HCT116 (cell line): ENCODE measurements at regions not wholly inside any gene's neighbourhood (a gene's known extent, or its start where the extent isn't known, plus 50 kb on each side); places are given as distances from the start of the nearest gene placed in this dataset.

Experiments
- ATAC-seq: fragments of 200-7000 bp; cut with Tn5 transposase; 2 replicates; pipeline ENCODE4 v1.9.1; 2020; ENCODE audit warnings: mild to moderate bottlenecking, moderate library complexity
- BruUV-seq: library from RNA; stranded (reverse); fragments of 400-500 nt; replicated peaks from 2 replicates; lab custom pipeline; 2021; lab: Mats Ljungman, UMichigan
- CTCF ChIA-PET: fragments of 300-600 bp; sonication (Branson Sonifier 250); formaldehyde crosslinking; loops from one replicate; lab custom pipeline; 2021; ENCODE audit warnings: antibody characterized with exemption; lab: Charles Lee
- POLR2A ChIA-PET: fragments of 300-600, 350-600 bp; sonication (Branson Sonifier 250); formaldehyde crosslinking; loops from one replicate; lab custom pipeline; 2021; ENCODE audit warnings: antibody characterized with exemption; lab: Charles Lee
- RAD21 ChIA-PET, 2 experiments: fragments of 300-600 bp; sonication (Branson Sonifier 250); formaldehyde crosslinking; loops; one replicate each; lab custom pipeline; 2023; ENCODE audit warnings: low total read pairs in 2 of 2; ENCODE audit not compliant: uncharacterized antibody in 2 of 2, unreplicated experiment in 2 of 2, low non-redundant PET in 1 of 2; lab: Charles Lee
- DNase-seq: peaks from one replicate; pipeline ENCODE4 v3.0.0-alpha.2; 2010; ENCODE audit warnings: low read depth, low spot score
- H2AFZ ChIP-seq: fragments of 200-600 bp; shearing (Covaris generic), sonication (generic); 2 replicates; pipeline ENCODE4 v1.6.1; 2017; ENCODE audit warnings: low read depth, mixed run types, mixed read lengths, antibody characterized with exemption, low read length; ENCODE audit not compliant: poor library complexity, severe bottlenecking
- H3K27ac ChIP-seq: 2 replicates; pipeline ENCODE4 v1.5.1; 2012; ENCODE audit warnings: low read depth, low read length
- H3K27me3 ChIP-seq: fragments of 200-600 bp; sonication (generic); 2 replicates; pipeline ENCODE4 v1.6.1; 2016; ENCODE audit warnings: mixed run types, low read length, mixed read lengths; ENCODE audit not compliant: insufficient read depth
- H3K36me3 ChIP-seq, 2 experiments: fragments of 200-500 bp in 1 of 2; fragments of 200-600 bp in 1 of 2; sonication (Bioruptor generic) in 1 of 2; sonication (generic) in 1 of 2; 2 replicates each; pipeline versions ENCODE4 v1.5.1 to v1.6.1; 2014 to 2016; ENCODE audit warnings: low read length in 2 of 2, inconsistent platforms in 1 of 2, mixed read lengths in 1 of 2, mixed run types in 1 of 2; ENCODE audit not compliant: insufficient read depth in 2 of 2, control insufficient read depth in 1 of 2
- H3K4me1 ChIP-seq, 2 experiments: fragments of 200-600 bp in 1 of 2; sonication (generic) in 1 of 2; 2 replicates each; pipeline versions ENCODE4 v1.5.1 to v1.6.1; 2012 to 2017; ENCODE audit warnings: low read length in 2 of 2, inconsistent platforms in 1 of 2, mild to moderate bottlenecking in 1 of 2, mixed read lengths in 1 of 2, mixed run types in 1 of 2, moderate library complexity in 1 of 2; ENCODE audit not compliant: insufficient read depth in 2 of 2, control insufficient read depth in 1 of 2
- H3K4me2 ChIP-seq: fragments of 200-600 bp; sonication (generic); 2 replicates; pipeline ENCODE4 v1.6.1; 2017; ENCODE audit warnings: mixed run types, low read length, mixed read lengths
- H3K4me3 ChIP-seq, 2 experiments: fragments of 200-600 bp in 1 of 2; sonication (generic) in 1 of 2; replicated peaks in 1 of 2; 2 replicates each; pipeline ENCODE4 v1.5.1; 2011 to 2016; ENCODE audit warnings: low read length in 2 of 2, control low read depth in 1 of 2, low read depth in 1 of 2, mild to moderate bottlenecking in 1 of 2, mixed read lengths in 1 of 2, mixed run types in 1 of 2
- H3K79me2 ChIP-seq: fragments of 200-600 bp; sonication (generic); 2 replicates; pipeline ENCODE4 v1.6.1; 2017; ENCODE audit warnings: mild to moderate bottlenecking, mixed run types, low read length, moderate library complexity, mixed read lengths; ENCODE audit not compliant: insufficient read depth
- H3K9ac ChIP-seq: fragments of 200-600 bp; sonication (generic); 2 replicates; pipeline ENCODE4 v1.6.1; 2016; ENCODE audit warnings: low read length, mixed read lengths
- H3K9me2 ChIP-seq: fragments of 200-600 bp; sonication (generic), shearing (Covaris generic); 2 replicates; pipeline ENCODE4 v1.6.1; 2017; ENCODE audit warnings: mixed run types, mild to moderate bottlenecking, moderate library complexity; ENCODE audit not compliant: insufficient read depth
- H3K9me3 ChIP-seq, 2 experiments: fragments of 200-500 bp in 1 of 2; fragments of 200-600 bp in 1 of 2; sonication (Bioruptor generic) in 1 of 2; sonication (generic) in 1 of 2; 2 replicates each; pipeline ENCODE4 v1.6.1; 2014 to 2017; ENCODE audit warnings: low read length in 2 of 2, mixed read lengths in 2 of 2, inconsistent platforms in 1 of 2, low read depth in 1 of 2, mild to moderate bottlenecking in 1 of 2, mixed run types in 1 of 2, moderate library complexity in 1 of 2; ENCODE audit not compliant: control insufficient read depth in 1 of 2, insufficient read depth in 1 of 2
- H4K20me1 ChIP-seq: fragments of 200-600 bp; sonication (generic), shearing (Covaris generic); 2 replicates; pipeline ENCODE4 v1.6.1; 2017; ENCODE audit warnings: mixed run types, mild to moderate bottlenecking, moderate library complexity; ENCODE audit not compliant: insufficient read depth
- CBX3 ChIP-seq: IDR thresholded peaks from 2 replicates; pipeline ENCODE4 v1.6.1; 2012; ENCODE audit warnings: low read depth
- CEBPB ChIP-seq: IDR thresholded peaks from 2 replicates; pipeline ENCODE4 v1.6.1; 2012; ENCODE audit warnings: low read depth
- EGR1 ChIP-seq: IDR thresholded peaks from 2 replicates; pipeline ENCODE4 v1.6.1; 2012; ENCODE audit warnings: low read depth
- ELF1 ChIP-seq: IDR thresholded peaks from 2 replicates; pipeline ENCODE4 v1.6.1; 2012; ENCODE audit warnings: low read depth, borderline replicate concordance
- EZH2phosphoT487 ChIP-seq: fragments of 200-600 bp; IDR thresholded peaks from 2 replicates; pipeline ENCODE4 v1.6.1; 2018; ENCODE audit warnings: antibody characterized with exemption, borderline replicate concordance
- POLR2A ChIP-seq: IDR thresholded peaks from 2 replicates; pipeline ENCODE4 v1.7.0; 2011; ENCODE audit warnings: borderline replicate concordance; ENCODE audit not compliant: insufficient read depth, insufficient read length; ENCODE audit errors: extremely low read depth
- POLR2AphosphoS5 ChIP-seq: IDR thresholded peaks from 2 replicates; pipeline ENCODE4 v1.6.1; 2011; ENCODE audit warnings: mild to moderate bottlenecking, low read depth, low read length, moderate library complexity
- TCF7L2 ChIP-seq: IDR thresholded peaks from 2 replicates; pipeline ENCODE4 v1.7.0; 2011; ENCODE audit warnings: borderline replicate concordance, inconsistent platforms; ENCODE audit not compliant: insufficient read depth, insufficient read length; ENCODE audit errors: extremely low read depth
- ZFX ChIP-seq: fragments of 450-650 bp; IDR thresholded peaks from 2 replicates; pipeline ENCODE4 v1.6.1; 2017
- intact Hi-C: fragments of 100-400 bp; cut with micrococcal nuclease; formaldehyde crosslinking; loops from 2 replicates; pipeline ENCODE4 v1.10.0; 2022
- TF ChIP-seq, protein P1 (sequence below), 3 experiments: fragments of 200-600 bp in 1 of 3; sonication (generic) in 1 of 3; IDR thresholded peaks in 2 of 3; conservative IDR thresholded peaks in 1 of 3; 2 replicates each; pipeline ENCODE4 v1.5.1; 2012 to 2017; ENCODE audit warnings: low read depth in 2 of 3, low read length in 2 of 3, antibody characterized with exemption in 1 of 3, borderline replicate concordance in 1 of 3, control low read depth in 1 of 3, mild to moderate bottlenecking in 1 of 3, mixed read lengths in 1 of 3, mixed run types in 1 of 3, moderate library complexity in 1 of 3; ENCODE audit not compliant: insufficient read depth in 1 of 3
- TF ChIP-seq, protein P2 (sequence below): IDR thresholded peaks from 2 replicates; pipeline ENCODE4 v1.6.1; 2011; ENCODE audit warnings: mild to moderate bottlenecking, low read length, moderate library complexity; ENCODE audit not compliant: insufficient replicate concordance; ENCODE audit errors: extremely low read depth
- TF ChIP-seq, protein P3 (sequence below): IDR thresholded peaks from 2 replicates; pipeline ENCODE4 v1.6.1; 2012
- TF ChIP-seq, protein P4 (sequence below): IDR thresholded peaks from 2 replicates; pipeline ENCODE4 v1.6.1; 2012; ENCODE audit warnings: low read depth

DNA sequence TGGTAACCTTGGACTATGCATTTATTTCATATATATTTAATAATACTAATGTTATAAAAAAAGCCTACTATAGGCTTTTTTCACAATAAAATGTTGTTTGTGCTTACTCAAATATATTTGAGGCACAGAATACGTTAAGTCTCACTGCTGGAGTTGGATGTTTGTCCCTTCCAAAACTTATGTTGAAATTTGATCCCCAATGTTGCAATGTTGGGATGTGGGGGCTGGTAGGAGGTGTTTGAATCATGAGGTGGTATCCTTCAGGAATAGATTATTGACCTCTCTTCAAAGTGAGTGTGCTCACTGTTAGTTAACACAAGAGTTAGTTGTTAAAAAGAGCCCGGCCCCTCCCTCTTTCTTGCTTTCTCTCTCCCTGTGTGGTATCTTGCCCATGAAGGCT, 1295.9 kb downstream of the JRKL start:
- ChIA-PET POLR2A (no interaction called here), CTCF (no interaction called here), RAD21 (no interaction called here)
- no peak overlapping the region for H3K9ac ChIP-seq
- no peak overlapping the region for H2AFZ ChIP-seq
- no peaks in the 10 kb centered on the region for H3K27me3 ChIP-seq
- H3K9me2 ChIP-seq = no peaks in the 10 kb centered on the region
- intact Hi-C loops = no loop called here
- no peak for DNase-seq
- no peaks in the 10 kb centered on the region for H3K79me2 ChIP-seq
- no peak overlapping the region for H3K4me2 ChIP-seq
- TF ChIP-seq ELF1 (no peak), CEBPB (no peak), POLR2AphosphoS5 (no peak)
- TF ChIP-seq, protein P1, sequence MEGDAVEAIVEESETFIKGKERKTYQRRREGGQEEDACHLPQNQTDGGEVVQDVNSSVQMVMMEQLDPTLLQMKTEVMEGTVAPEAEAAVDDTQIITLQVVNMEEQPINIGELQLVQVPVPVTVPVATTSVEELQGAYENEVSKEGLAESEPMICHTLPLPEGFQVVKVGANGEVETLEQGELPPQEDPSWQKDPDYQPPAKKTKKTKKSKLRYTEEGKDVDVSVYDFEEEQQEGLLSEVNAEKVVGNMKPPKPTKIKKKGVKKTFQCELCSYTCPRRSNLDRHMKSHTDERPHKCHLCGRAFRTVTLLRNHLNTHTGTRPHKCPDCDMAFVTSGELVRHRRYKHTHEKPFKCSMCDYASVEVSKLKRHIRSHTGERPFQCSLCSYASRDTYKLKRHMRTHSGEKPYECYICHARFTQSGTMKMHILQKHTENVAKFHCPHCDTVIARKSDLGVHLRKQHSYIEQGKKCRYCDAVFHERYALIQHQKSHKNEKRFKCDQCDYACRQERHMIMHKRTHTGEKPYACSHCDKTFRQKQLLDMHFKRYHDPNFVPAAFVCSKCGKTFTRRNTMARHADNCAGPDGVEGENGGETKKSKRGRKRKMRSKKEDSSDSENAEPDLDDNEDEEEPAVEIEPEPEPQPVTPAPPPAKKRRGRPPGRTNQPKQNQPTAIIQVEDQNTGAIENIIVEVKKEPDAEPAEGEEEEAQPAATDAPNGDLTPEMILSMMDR (IDR thresholded peaks at IDR 0.05 in 2 of 3, conservative IDR thresholded peaks at IDR 0.05 in 1 of 3; ENCODE audit: borderline replicate concordance in 1 of 3, insufficient read depth in 1 of 3, low read depth in 2 of 3, low read length in 2 of 3) = no peak
- no peaks in the 10 kb centered on the region for H4K20me1 ChIP-seq
- peaks cover 0 to 17% of the 10 kb centered on the region in 2 experiments; a peak in 2 of 4 replicates for H3K9me3 ChIP-seq
- no peaks in the 10 kb centered on the region for H3K4me1 ChIP-seq
- no peaks in the 10 kb centered on the region for H3K36me3 ChIP-seq
- no TSS peak for BruUV-seq
- no peak overlapping the region for H3K4me3 ChIP-seq
- ATAC-seq = no peak
- no peak overlapping the region for H3K27ac ChIP-seq

DNA sequence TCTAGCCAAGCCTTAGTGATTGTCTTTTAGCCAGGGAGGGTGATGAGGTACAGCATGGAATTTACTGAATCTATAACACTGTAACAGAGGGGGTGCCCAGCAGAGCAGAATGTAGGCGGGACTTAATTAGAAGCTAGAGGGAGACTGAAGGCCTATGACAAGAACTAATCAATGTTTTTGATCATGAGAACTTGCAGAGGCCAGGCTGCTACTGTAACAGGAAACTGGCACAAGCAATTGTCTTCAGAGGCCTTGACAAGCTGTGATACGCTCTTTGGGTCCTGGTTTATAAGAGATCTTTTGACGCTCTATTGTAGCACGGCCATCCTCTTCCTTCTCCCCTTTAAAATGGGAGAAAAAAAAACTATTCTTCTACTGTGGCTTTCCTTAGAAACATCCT, 1297.3 kb downstream of the JRKL start:
- POLR2A ChIA-PET = no interaction called here
- no peak for TF ChIP-seq ZFX
- TF ChIP-seq TCF7L2 = no peak
- TF ChIP-seq, protein P2, sequence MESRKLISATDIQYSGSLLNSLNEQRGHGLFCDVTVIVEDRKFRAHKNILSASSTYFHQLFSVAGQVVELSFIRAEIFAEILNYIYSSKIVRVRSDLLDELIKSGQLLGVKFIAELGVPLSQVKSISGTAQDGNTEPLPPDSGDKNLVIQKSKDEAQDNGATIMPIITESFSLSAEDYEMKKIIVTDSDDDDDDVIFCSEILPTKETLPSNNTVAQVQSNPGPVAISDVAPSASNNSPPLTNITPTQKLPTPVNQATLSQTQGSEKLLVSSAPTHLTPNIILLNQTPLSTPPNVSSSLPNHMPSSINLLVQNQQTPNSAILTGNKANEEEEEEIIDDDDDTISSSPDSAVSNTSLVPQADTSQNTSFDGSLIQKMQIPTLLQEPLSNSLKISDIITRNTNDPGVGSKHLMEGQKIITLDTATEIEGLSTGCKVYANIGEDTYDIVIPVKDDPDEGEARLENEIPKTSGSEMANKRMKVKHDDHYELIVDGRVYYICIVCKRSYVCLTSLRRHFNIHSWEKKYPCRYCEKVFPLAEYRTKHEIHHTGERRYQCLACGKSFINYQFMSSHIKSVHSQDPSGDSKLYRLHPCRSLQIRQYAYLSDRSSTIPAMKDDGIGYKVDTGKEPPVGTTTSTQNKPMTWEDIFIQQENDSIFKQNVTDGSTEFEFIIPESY = no peak
- TF ChIP-seq, protein P3, sequence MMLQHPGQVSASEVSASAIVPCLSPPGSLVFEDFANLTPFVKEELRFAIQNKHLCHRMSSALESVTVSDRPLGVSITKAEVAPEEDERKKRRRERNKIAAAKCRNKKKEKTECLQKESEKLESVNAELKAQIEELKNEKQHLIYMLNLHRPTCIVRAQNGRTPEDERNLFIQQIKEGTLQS = no peak
- TF ChIP-seq EZH2phosphoT487 = no peak
- TF ChIP-seq POLR2A = no peak
- no peak for TF ChIP-seq CEBPB
- TF ChIP-seq, protein P4, sequence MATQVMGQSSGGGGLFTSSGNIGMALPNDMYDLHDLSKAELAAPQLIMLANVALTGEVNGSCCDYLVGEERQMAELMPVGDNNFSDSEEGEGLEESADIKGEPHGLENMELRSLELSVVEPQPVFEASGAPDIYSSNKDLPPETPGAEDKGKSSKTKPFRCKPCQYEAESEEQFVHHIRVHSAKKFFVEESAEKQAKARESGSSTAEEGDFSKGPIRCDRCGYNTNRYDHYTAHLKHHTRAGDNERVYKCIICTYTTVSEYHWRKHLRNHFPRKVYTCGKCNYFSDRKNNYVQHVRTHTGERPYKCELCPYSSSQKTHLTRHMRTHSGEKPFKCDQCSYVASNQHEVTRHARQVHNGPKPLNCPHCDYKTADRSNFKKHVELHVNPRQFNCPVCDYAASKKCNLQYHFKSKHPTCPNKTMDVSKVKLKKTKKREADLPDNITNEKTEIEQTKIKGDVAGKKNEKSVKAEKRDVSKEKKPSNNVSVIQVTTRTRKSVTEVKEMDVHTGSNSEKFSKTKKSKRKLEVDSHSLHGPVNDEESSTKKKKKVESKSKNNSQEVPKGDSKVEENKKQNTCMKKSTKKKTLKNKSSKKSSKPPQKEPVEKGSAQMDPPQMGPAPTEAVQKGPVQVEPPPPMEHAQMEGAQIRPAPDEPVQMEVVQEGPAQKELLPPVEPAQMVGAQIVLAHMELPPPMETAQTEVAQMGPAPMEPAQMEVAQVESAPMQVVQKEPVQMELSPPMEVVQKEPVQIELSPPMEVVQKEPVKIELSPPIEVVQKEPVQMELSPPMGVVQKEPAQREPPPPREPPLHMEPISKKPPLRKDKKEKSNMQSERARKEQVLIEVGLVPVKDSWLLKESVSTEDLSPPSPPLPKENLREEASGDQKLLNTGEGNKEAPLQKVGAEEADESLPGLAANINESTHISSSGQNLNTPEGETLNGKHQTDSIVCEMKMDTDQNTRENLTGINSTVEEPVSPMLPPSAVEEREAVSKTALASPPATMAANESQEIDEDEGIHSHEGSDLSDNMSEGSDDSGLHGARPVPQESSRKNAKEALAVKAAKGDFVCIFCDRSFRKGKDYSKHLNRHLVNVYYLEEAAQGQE = no peak
- TF ChIP-seq ELF1 = no peak
- no peak for TF ChIP-seq CBX3
- TF ChIP-seq EGR1 = no peak

More for the DNA sequence above, 1297.3 kb downstream of the JRKL start:
- BruUV-seq = no TSS peak
- H3K27me3 ChIP-seq = no peaks in the 10 kb centered on the region
- H2AFZ ChIP-seq = no peak overlapping the region
- no peak overlapping the region for H3K9ac ChIP-seq
- H3K27ac ChIP-seq = no peak overlapping the region
- CTCF ChIA-PET = no interaction called here
- H3K4me3 ChIP-seq = no peak overlapping the region
- no peak for ATAC-seq
- H3K4me2 ChIP-seq = no peak overlapping the region
- no peaks in the 10 kb centered on the region for H3K36me3 ChIP-seq
- no peaks in the 10 kb centered on the region for H3K9me2 ChIP-seq
- peaks cover 0 to 17% of the 10 kb centered on the region in 2 experiments; a peak in 2 of 4 replicates for H3K9me3 ChIP-seq
- DNase-seq = no peak
- H3K4me1 ChIP-seq = no peaks in the 10 kb centered on the region
- RAD21 ChIA-PET = no interaction called here
- no peaks in the 10 kb centered on the region for H3K79me2 ChIP-seq
- intact Hi-C loops = no loop called here
- no peaks in the 10 kb centered on the region for H4K20me1 ChIP-seq
